Transverse colon (tissue), 4 donors: ENCODE measurements at regions not wholly inside any gene's neighbourhood (a gene's known extent, or its start where the extent isn't known, plus 50 kb on each side); places are given as distances from the start of the nearest gene placed in this dataset.

Source experiments
- EP300 ChIP-seq: sonication (generic); formaldehyde crosslinking; IDR thresholded peaks from one replicate; pipeline ENCODE4 v1.6.1; 2017; ENCODE audit warnings: antibody characterized with exemption, low read depth
- POLR2AphosphoS5 ChIP-seq, 3 donors: sonication (generic); formaldehyde crosslinking; IDR thresholded peaks; one replicate each; pipeline ENCODE4 v1.6.1; 2016; ENCODE audit warnings: antibody characterized with exemption in 3 of 3
- TF ChIP-seq, protein P1 (sequence below), 5 experiments: fragments of 200-600 bp in 3 of 5; fragments of 450-650 bp in 2 of 5; sonication (generic) in 3 of 5; IDR thresholded peaks; 1 replicate in 2 of 5; 2 replicates in 3 of 5; pipeline ENCODE4 v1.5.1; 2016 to 2017; ENCODE audit warnings: antibody characterized with exemption in 5 of 5, inconsistent platforms in 3 of 5, mild to moderate bottlenecking in 2 of 5, moderate library complexity in 1 of 5

DNA sequence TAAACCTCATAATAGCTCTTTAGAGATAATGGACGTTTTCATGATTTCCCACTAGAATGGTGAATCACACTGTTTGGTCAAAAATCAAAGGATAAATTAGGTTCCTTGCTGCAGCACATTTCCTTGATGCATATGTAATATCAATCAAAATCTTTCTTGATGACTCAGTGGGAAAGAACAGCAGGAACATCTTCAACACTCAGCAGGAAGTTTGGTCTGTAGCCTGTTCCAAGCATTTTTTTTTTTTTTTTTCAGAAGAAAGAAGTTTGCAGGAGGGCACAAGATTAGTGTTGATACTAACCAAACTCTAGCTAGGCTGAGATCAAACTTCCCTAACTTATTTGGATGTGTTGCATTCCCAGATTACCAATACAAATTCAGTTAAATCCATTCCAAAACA, 1529.8 kb downstream of the FAM181B start:
- TF ChIP-seq, protein P1, sequence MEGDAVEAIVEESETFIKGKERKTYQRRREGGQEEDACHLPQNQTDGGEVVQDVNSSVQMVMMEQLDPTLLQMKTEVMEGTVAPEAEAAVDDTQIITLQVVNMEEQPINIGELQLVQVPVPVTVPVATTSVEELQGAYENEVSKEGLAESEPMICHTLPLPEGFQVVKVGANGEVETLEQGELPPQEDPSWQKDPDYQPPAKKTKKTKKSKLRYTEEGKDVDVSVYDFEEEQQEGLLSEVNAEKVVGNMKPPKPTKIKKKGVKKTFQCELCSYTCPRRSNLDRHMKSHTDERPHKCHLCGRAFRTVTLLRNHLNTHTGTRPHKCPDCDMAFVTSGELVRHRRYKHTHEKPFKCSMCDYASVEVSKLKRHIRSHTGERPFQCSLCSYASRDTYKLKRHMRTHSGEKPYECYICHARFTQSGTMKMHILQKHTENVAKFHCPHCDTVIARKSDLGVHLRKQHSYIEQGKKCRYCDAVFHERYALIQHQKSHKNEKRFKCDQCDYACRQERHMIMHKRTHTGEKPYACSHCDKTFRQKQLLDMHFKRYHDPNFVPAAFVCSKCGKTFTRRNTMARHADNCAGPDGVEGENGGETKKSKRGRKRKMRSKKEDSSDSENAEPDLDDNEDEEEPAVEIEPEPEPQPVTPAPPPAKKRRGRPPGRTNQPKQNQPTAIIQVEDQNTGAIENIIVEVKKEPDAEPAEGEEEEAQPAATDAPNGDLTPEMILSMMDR (IDR thresholded peaks at IDR 0.05) = no peak
- TF ChIP-seq POLR2AphosphoS5 (IDR thresholded peaks at IDR 0.05) (no peak), EP300 (no peak)
